ENCODE measurements at regions not wholly inside any gene's neighbourhood (a gene's known extent, or its start where the extent isn't known, plus 50 kb on each side); places are given as distances from the start of the nearest gene placed in this dataset.

GRCh38 chr2:147392180-147392579, 452.6 kb upstream of the ACVR2A start:
- H2AFZ ChIP-seq (ENCODE audit: insufficient read depth, low read depth, low read length, poor library complexity, severe bottlenecking): no peak overlapping the region
- no peaks in the 10 kb centered on the region for H3K9me3 ChIP-seq (ENCODE audit: control extremely low read depth in 1 of 3, control insufficient read depth in 2 of 3, insufficient read depth in 1 of 3, low read length in 2 of 3)
- no peaks in the 10 kb centered on the region for H3K9me3 Mint-ChIP-seq (ENCODE audit: insufficient read depth)
- no peak overlapping the region for H3K4me2 ChIP-seq (replicated peaks; ENCODE audit: low read depth, low read length, poor library complexity, severe bottlenecking)
- H3K27ac ChIP-seq (ENCODE audit: low read length in 2 of 2): no peak overlapping the region
- no peaks in the 10 kb centered on the region for H3K4me1 ChIP-seq (ENCODE audit: control insufficient read depth in 2 of 2, insufficient read depth in 2 of 2, low read length in 2 of 2)
- ATAC-seq (ENCODE audit: low read depth) (no peak), DNase-seq (no peak)
- no peaks in the 10 kb centered on the region for H4K20me1 ChIP-seq (ENCODE audit: control insufficient read depth, insufficient read depth, low read length, poor library complexity, severe bottlenecking)
- H3K4me1 Mint-ChIP-seq: no peaks in the 10 kb centered on the region
- peaks cover 3% of the 10 kb centered on the region for H3K27me3 Mint-ChIP-seq
- H3K27me3 ChIP-seq (replicated peaks in 1 of 4; ENCODE audit: control extremely low read depth in 1 of 4, control insufficient read depth in 3 of 4, insufficient read depth in 4 of 4, low read length in 3 of 4): no peaks in the 10 kb centered on the region
- no CpG with 5 or more reads among the region's 3 CpGs for WGBS (ENCODE audit: insufficient coverage)
- H3K4me3 Mint-ChIP-seq: no peak overlapping the region
- H3K79me2 ChIP-seq (ENCODE audit: control insufficient read depth, insufficient read depth, low read length): no peaks in the 10 kb centered on the region
- ChIA-PET POLR2A (no interaction called here), CTCF (no interaction called here)
- intact Hi-C loops (cut with micrococcal nuclease): no loop called here
- H3K4me3 ChIP-seq (ENCODE audit: control extremely low read depth in 1 of 5, extremely low read depth in 1 of 5, insufficient read depth in 1 of 5, low read depth in 2 of 5, low read length in 4 of 5): no peak overlapping the region
- TF ChIP-seq, protein P1, sequence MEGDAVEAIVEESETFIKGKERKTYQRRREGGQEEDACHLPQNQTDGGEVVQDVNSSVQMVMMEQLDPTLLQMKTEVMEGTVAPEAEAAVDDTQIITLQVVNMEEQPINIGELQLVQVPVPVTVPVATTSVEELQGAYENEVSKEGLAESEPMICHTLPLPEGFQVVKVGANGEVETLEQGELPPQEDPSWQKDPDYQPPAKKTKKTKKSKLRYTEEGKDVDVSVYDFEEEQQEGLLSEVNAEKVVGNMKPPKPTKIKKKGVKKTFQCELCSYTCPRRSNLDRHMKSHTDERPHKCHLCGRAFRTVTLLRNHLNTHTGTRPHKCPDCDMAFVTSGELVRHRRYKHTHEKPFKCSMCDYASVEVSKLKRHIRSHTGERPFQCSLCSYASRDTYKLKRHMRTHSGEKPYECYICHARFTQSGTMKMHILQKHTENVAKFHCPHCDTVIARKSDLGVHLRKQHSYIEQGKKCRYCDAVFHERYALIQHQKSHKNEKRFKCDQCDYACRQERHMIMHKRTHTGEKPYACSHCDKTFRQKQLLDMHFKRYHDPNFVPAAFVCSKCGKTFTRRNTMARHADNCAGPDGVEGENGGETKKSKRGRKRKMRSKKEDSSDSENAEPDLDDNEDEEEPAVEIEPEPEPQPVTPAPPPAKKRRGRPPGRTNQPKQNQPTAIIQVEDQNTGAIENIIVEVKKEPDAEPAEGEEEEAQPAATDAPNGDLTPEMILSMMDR (IDR thresholded peaks at IDR 0.05): no peak
- TF ChIP-seq EZH2 (IDR thresholded peaks at IDR 0.05; ENCODE audit: borderline replicate concordance, insufficient read depth, low read depth, low read length, poor library complexity, severe bottlenecking): no peak
- H3K36me3 ChIP-seq (replicated peaks in 1 of 2; ENCODE audit: control extremely low read depth in 1 of 2, control insufficient read depth in 1 of 2, extremely low read depth in 1 of 2, insufficient read depth in 2 of 2, low read length in 1 of 2): no peaks in the 10 kb centered on the region
- no peak overlapping the region for H3K9ac ChIP-seq (ENCODE audit: low read length)
- H3K27ac Mint-ChIP-seq: no peak overlapping the region

DNA sequence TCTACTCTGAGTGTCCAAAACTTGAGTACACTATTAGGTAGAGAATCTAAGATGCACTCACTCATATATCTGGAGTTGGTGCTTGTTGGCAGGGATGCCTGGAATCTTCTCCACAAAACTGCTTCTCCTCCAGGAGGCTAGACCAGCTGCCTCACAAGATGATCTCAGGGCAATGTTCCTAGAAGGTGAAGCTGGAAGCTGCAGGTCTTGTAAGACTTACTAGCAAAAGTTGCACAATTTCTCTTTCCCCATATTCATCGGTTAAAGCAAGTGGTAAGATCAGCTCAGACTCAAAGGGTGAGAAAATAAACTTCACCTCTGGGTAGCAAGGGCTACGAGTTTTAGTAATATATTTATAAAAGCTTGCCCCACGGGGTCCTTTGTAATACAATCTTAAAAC, 454.4 kb upstream of the ACVR2A start:
- no peak overlapping the region for H3K4me3 ChIP-seq (ENCODE audit: control extremely low read depth in 1 of 5, extremely low read depth in 1 of 5, insufficient read depth in 1 of 5, low read depth in 2 of 5, low read length in 4 of 5)
- Mint-ChIP-seq H3K4me1 (no peaks in the 10 kb centered on the region), H3K27me3 (peaks cover 3% of the 10 kb centered on the region), H3K9me3 (ENCODE audit: insufficient read depth) (no peaks in the 10 kb centered on the region), H3K27ac (no peak overlapping the region), H3K4me3 (no peak overlapping the region)
- H4K20me1 ChIP-seq (ENCODE audit: control insufficient read depth, insufficient read depth, low read length, poor library complexity, severe bottlenecking): no peaks in the 10 kb centered on the region
- H3K4me2 ChIP-seq (replicated peaks; ENCODE audit: low read depth, low read length, poor library complexity, severe bottlenecking): no peak overlapping the region
- CTCF ChIA-PET: no interaction called here
- WGBS (ENCODE audit: insufficient coverage): no CpG with 5 or more reads among the region's 3 CpGs
- no peak overlapping the region for H2AFZ ChIP-seq (ENCODE audit: insufficient read depth, low read depth, low read length, poor library complexity, severe bottlenecking)
- no peaks in the 10 kb centered on the region for H3K27me3 ChIP-seq (replicated peaks in 1 of 4; ENCODE audit: control extremely low read depth in 1 of 4, control insufficient read depth in 3 of 4, insufficient read depth in 4 of 4, low read length in 3 of 4)
- ATAC-seq (ENCODE audit: low read depth) (no peak), DNase-seq (no peak)
- H3K36me3 ChIP-seq (replicated peaks in 1 of 2; ENCODE audit: control extremely low read depth in 1 of 2, control insufficient read depth in 1 of 2, extremely low read depth in 1 of 2, insufficient read depth in 2 of 2, low read length in 1 of 2): no peaks in the 10 kb centered on the region
- TF ChIP-seq, protein P1 (IDR thresholded peaks at IDR 0.05): no peak
- no peak for TF ChIP-seq EZH2 (IDR thresholded peaks at IDR 0.05; ENCODE audit: borderline replicate concordance, insufficient read depth, low read depth, low read length, poor library complexity, severe bottlenecking)
- intact Hi-C loops (cut with micrococcal nuclease): no loop called here
- no peaks in the 10 kb centered on the region for H3K4me1 ChIP-seq (ENCODE audit: control insufficient read depth in 2 of 2, insufficient read depth in 2 of 2, low read length in 2 of 2)
- H3K9ac ChIP-seq (ENCODE audit: low read length): no peak overlapping the region
- no peak overlapping the region for H3K27ac ChIP-seq (ENCODE audit: low read length in 2 of 2)
- H3K79me2 ChIP-seq (ENCODE audit: control insufficient read depth, insufficient read depth, low read length): no peaks in the 10 kb centered on the region
- no peaks in the 10 kb centered on the region for H3K9me3 ChIP-seq (ENCODE audit: control extremely low read depth in 1 of 3, control insufficient read depth in 2 of 3, insufficient read depth in 1 of 3, low read length in 2 of 3)
- POLR2A ChIA-PET: no interaction called here
